SW480 (cell line): ENCODE measurements at regions not wholly inside any gene's neighbourhood (a gene's known extent, or its start where the extent isn't known, plus 50 kb on each side); places are given as distances from the start of the nearest gene placed in this dataset.
"Not testable (repeated sequence)": the region's sequence is repeated elsewhere in the genome, so short reads cannot be mapped to it uniquely, and the experiment has no call there.

ENCODE experiments used
- DNase-seq: peaks from one replicate; pipeline ENCODE4 v3.0.0-alpha.2; 2016; ENCODE audit warnings: low spot score

DNA sequence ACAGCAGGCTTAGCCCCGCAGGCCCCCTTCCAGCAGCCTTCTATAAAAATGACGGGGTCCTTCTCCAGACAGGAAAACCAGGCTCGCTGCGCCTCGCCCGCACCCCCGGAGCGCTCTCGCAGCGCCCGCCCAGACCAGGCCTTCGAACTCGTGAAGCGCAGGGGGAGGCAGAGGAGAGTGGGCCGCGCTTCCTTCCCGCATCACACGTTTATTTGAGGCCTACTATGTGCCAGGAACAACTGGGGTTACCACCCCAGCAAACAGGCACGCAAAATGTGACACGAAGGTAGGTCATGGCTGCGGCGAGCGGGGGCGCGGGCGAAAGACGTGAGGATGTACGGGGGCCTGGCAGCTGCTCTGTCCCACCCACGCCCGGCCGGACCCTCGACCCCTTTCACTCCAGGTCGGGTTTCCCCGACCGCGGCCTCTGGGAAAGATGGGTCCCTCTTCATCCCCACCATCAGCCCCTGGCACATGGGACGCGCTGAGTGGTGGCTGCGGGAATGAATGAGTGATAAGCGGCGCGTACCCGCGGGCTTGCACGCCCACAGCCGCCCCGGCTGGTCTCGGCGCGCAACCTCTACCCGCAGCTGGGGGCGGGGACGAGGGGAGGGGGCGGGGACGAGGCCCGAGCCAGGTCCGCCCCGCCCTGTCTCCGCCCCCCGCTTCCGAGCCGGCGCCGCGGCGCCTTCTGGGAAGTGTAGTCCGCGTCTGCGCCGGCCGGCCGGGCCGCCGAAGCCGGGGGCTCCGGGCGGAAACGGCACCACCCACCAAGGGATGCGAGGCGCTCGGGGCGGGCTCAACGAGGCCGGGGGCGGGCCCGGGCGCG is 59.1 kb downstream of the ZNF467 start:
- DNase-seq, result no peak

GRCh38 chr7:149713731-149714068 is 59.7 kb downstream of the ZNF467 start:
- no peak for DNase-seq

DNA sequence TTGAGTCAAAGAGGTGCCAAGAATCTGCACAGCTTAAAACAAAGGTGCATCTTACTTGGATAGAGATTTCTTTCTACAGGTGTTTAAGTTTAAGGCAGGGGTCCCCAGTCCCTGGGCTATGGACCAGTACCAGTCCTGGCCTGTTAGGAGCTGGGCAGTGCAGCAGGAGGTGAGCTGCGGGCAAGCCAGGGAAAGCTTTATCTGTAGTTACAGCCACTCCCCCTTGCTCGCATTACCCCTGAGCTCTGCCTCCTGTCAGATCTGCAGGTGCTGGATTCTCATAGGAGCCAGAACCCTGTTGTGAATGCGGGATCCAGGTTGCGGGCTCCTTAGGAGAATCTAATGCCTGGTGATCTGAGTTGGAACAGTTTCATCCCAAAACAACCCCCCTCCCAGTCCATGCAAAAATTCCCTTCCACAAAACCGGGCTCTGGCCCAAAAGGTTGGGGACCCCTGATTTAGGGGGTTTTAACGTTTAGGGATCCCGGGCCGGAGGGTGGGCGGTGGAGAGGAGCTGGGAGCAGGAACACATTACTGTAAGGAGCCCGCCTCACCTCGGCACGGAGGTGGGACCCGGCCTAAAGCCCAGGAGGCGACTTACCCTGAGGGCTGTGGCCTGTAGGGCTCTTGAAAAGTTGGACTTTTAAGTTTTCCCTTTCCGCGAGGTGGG is 60.2 kb downstream of the ZNF467 start:
- no peak for DNase-seq

GRCh38 chr7:149708026-149708425 is 65.4 kb downstream of the ZNF467 start:
- DNase-seq, result no peak

- DNase-seq, result no peak
Measured at GRCh38 chr7:149707448-149707886, 65.9 kb downstream of the ZNF467 start.

GRCh38 chr7:149706398-149706797 is 67.0 kb downstream of the ZNF467 start:
- no peak for DNase-seq

GRCh38 chr7:149704507-149704906 is 68.9 kb downstream of the ZNF467 start:
- DNase-seq, result no peak

GRCh38 chr7:149703044-149703650 is 70.2 kb downstream of the ZNF467 start:
- no peak for DNase-seq

DNA sequence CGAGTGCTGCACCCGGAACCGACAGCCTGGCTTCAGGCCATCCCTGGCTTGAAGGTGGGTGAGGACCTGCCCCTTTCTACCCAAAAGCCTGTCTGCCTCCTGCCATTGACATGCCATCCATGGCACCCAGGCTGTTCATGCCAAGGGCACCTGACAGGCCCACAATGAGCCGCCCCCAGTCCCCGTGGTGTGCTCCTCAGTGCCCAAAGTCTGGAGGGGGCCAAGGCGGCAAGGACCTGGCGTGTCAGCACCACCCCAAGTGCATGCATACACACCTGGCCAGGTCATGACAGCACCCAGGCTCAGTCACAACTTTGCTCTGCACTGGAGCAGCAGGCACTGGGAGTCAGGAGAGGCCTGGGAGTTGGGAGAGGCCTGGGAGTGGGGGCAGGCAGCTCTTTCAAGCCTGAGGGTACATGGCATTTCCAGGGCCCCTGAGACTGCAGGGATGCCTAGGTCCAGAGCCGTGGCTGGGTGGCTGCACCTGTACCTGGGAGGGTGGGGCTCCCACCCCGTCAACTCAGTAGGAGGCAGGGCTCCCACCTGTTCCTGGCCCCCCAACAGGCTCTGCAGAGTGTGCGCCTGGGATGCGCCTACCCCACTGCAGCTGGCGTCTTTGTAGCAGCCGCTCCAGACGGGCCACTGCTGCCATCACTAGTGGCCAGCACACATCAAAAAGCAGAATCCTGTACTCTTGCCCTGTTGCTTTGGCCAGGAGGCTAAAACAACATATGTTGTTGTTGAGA is 71.7 kb downstream of the ZNF467 start:
- no peak for DNase-seq

GRCh38 chr7:149697767-149698166 is 75.6 kb downstream of the ZNF467 start:
- not testable (repeated sequence) for DNase-seq

GRCh38 chr7:149696280-149696679 is 77.1 kb downstream of the ZNF467 start:
- no peak for DNase-seq

DNA sequence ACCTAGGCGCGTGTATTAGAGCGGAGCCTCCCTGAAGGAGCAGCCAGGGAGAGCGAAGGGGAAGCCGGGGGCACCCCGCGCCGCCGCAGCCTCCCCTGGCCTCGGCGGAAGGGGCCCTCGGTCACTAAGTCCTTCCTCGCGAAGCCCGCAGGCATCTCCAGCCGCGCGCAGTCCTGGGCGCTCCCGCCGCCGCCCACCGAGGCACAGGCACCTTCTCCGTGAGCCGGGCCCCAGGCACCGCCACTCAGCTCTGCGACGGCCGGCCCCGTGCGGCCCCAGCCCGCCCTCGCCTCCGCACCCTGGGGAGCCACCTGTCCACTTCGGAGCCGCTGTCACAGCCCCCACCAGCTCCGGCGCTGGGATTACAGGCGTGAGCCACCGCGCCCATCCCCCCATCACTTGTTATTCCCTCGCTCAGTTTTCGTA is 80.8 kb downstream of the ZNF467 start:
- no peak for DNase-seq

DNA sequence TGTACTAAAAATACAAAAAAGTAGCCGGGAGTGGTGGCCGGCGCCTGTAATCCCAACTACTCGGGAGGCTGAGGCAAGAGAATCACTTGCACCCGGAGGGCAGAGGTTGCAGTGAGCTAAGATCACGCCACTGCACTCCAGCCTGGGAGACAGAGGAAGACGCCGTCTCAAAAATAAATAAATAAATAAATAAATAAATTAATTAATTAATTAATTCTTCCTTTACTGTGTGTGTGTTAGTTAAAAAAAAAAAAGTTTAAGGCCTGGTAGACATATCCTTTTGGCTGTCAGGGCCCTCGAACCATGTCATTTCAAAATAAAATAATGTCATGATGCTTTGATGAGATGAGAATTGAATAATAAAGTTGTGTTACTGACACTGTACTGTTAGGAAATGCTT is 81.3 kb downstream of the ZNF467 start:
- DNase-seq, result no peak

GRCh38 chr7:149690688-149691446 is 82.5 kb downstream of the ZNF467 start:
- peak; percentile 79 for DNase-seq

DNA sequence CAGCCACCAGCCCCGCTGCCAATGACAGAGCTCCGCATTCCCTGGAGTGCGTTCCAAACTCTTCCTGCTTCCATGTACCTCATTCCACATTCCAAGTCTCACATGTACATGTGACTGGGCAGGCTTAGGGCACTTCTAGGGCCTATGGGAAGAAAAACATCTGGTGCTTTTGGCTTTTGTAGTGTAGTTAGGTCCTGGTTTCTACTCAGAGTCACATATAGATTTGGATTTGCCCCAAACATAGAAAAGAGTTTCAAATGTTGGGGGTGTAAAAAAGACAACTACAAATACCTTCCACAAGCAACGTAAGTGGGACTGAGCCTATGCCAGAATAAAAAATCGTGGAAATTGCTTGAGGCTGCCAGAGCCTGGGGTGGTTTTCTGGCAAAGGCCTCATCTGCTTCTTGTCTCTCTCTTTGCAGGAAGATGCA is 84.1 kb downstream of the ZNF467 start:
- DNase-seq, result no peak

- no peak for DNase-seq
Measured at GRCh38 chr7:149688836-149689235, 84.6 kb downstream of the ZNF467 start.

DNA sequence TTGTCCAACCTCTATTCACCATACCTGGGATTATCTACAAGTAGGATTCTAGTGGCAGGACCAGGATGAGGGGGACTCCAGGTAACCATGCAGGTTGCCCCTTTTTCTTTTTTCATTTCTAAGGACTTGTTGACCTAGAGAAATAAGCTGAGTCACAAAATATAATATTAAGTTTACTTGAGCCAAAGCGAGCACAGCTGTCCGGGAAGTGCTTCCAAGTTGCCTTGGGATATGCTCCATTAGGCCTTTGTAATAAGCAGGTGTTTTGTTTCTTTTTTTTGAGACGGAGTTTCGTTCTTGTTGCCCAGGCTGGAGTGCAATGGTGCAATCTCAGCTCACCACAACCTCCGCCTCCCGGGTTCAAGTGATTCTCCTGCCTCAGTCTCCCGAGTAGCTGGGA is 85.6 kb downstream of the ZNF467 start:
- not testable (repeated sequence) for DNase-seq

DNA sequence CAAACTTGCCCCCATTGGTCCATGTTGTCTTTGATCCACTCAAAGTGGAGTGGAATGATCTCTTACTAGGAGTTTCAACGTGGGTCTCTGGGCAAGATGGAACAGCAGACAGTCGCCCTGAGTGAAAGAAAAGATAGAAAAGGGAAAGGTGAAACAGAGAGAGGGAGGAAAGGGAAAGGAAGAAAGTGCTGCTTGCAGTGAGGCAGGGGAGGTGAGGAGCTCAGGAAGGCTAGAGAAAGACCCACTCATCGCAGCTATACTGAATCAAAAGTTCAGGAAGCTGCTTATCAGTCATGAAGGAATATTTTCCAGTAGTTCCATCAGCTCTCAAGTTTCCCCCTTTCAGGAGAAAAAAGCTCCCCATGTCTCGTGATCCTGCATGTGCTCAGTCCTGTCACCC is 86.9 kb downstream of the ZNF467 start:
- no peak for DNase-seq

GRCh38 chr7:149686011-149686410 is 87.4 kb downstream of the ZNF467 start:
- no peak for DNase-seq

DNA sequence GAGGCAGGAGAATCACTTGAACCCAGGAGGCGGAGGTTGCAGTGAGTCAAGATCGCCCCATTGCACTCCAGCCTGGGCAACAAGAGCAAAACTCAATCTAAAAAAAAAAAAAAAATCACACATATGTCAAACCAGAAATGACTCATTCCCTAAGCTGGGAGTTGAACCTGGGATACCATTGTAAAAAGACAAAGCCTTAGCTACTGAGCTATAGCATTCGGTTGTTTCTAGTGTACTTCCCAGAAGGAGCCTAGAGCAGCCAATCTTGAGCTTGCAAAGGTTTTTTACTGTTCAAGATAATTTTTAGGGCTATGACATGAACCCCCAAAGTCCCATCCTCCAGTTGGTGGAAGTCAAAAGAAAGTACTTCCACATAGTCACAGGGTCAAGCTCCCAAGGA is 87.9 kb downstream of the ZNF467 start:
- no peak for DNase-seq

GRCh38 chr7:149683898-149684297 is 89.5 kb downstream of the ZNF467 start:
- DNase-seq, result no peak

GRCh38 chr7:149683181-149683580 is 90.2 kb downstream of the ZNF467 start:
- no peak for DNase-seq
